Parathyroid adenoma (tissue), 2 donors: ENCODE measurements at regions not wholly inside any gene's neighbourhood (a gene's known extent, or its start where the extent isn't known, plus 50 kb on each side); places are given as distances from the start of the nearest gene placed in this dataset.

Source experiments
- H2AFZ ChIP-seq: fragments of 300-600 bp; sonication (generic); one replicate; pipeline ENCODE4 v1.7.0; 2017; ENCODE audit warnings: antibody characterized with exemption, mild to moderate bottlenecking
- H3K27ac ChIP-seq: fragments of 300-600 bp; sonication (generic); one replicate; pipeline ENCODE4 v1.7.0; 2017
- H3K27me3 ChIP-seq: fragments of 300-600 bp; sonication (generic); one replicate; pipeline ENCODE4 v1.7.0; 2017; ENCODE audit warnings: low read length; ENCODE audit not compliant: control insufficient read depth, insufficient read depth
- H3K36me3 ChIP-seq: fragments of 300-600 bp; sonication (generic); one replicate; pipeline ENCODE4 v1.7.0; 2017; ENCODE audit warnings: low read length; ENCODE audit not compliant: control insufficient read depth, insufficient read depth
- H3K4me1 ChIP-seq: fragments of 300-600 bp; sonication (generic); one replicate; pipeline ENCODE4 v1.7.0; 2017; ENCODE audit warnings: control low read depth
- H3K4me2 ChIP-seq: fragments of 300-600 bp; sonication (generic); one replicate; pipeline ENCODE4 v1.7.0; 2017; ENCODE audit warnings: low read length
- H3K4me3 ChIP-seq: fragments of 300-600 bp; sonication (generic); one replicate; pipeline ENCODE4 v1.7.0; 2017; ENCODE audit warnings: low read depth, low read length
- H3K79me2 ChIP-seq: fragments of 300-600 bp; sonication (generic); one replicate; pipeline ENCODE4 v1.7.0; 2017; ENCODE audit warnings: control low read depth
- H3K9ac ChIP-seq: fragments of 300-600 bp; sonication (generic); one replicate; pipeline ENCODE4 v1.7.0; 2017; ENCODE audit warnings: mild to moderate bottlenecking
- H3K9me3 ChIP-seq: fragments of 300-600 bp; sonication (generic); one replicate; pipeline ENCODE4 v1.7.0; 2017; ENCODE audit warnings: low read length; ENCODE audit not compliant: control insufficient read depth
- CTCF ChIP-seq: fragments of 300-600 bp; sonication (generic); IDR thresholded peaks from one replicate; pipeline ENCODE4 v1.7.0; 2017; ENCODE audit warnings: antibody characterized with exemption, mild to moderate bottlenecking
- donor health status: primary hyperparathyroidism.

GRCh38 chr10:133007360-133007858 is 65.0 kb upstream of the CFAP46 start:
- Histone ChIP-seq H3K9me3 (no peaks in the 10 kb centered on the region), H3K9ac (no peak overlapping the region), H3K27ac (no peak overlapping the region), H3K36me3 (no peaks in the 10 kb centered on the region), H3K4me3 (no peak overlapping the region), H2AFZ (no peak overlapping the region), H3K4me2 (no peak overlapping the region), H3K79me2 (no peaks in the 10 kb centered on the region), H3K4me1 (no peaks in the 10 kb centered on the region), H3K27me3 (no peaks in the 10 kb centered on the region)
- no peak for TF ChIP-seq CTCF

GRCh38 chr10:133006806-133007205 is 64.4 kb upstream of the CFAP46 start:
- Histone ChIP-seq H3K27me3 (no peaks in the 10 kb centered on the region), H3K4me3 (no peak overlapping the region), H3K4me1 (no peaks in the 10 kb centered on the region), H3K27ac (no peak overlapping the region), H3K9ac (no peak overlapping the region), H2AFZ (no peak overlapping the region), H3K36me3 (no peaks in the 10 kb centered on the region), H3K4me2 (no peak overlapping the region), H3K79me2 (no peaks in the 10 kb centered on the region), H3K9me3 (no peaks in the 10 kb centered on the region)
- no peak for TF ChIP-seq CTCF

GRCh38 chr10:133006202-133006601 is 63.8 kb upstream of the CFAP46 start:
- H3K27me3 ChIP-seq, result no peaks in the 10 kb centered on the region
- no peak overlapping the region for H3K9ac ChIP-seq
- H3K79me2 ChIP-seq, result no peaks in the 10 kb centered on the region
- H3K4me1 ChIP-seq, result no peaks in the 10 kb centered on the region
- no peak overlapping the region for H3K27ac ChIP-seq
- no peak overlapping the region for H3K4me3 ChIP-seq
- no peak overlapping the region for H2AFZ ChIP-seq
- TF ChIP-seq CTCF, result no peak
- no peaks in the 10 kb centered on the region for H3K9me3 ChIP-seq
- H3K36me3 ChIP-seq, result no peaks in the 10 kb centered on the region
- H3K4me2 ChIP-seq, result no peak overlapping the region

GRCh38 chr10:133004478-133004877 is 62.1 kb upstream of the CFAP46 start:
- H3K9ac ChIP-seq, result no peak overlapping the region
- H3K79me2 ChIP-seq, result no peaks in the 10 kb centered on the region
- no peak overlapping the region for H3K4me2 ChIP-seq
- H3K27ac ChIP-seq, result no peak overlapping the region
- no peaks in the 10 kb centered on the region for H3K4me1 ChIP-seq
- no peaks in the 10 kb centered on the region for H3K9me3 ChIP-seq
- no peak overlapping the region for H2AFZ ChIP-seq
- H3K36me3 ChIP-seq, result no peaks in the 10 kb centered on the region
- no peak overlapping the region for H3K4me3 ChIP-seq
- H3K27me3 ChIP-seq, result no peaks in the 10 kb centered on the region
- no peak for TF ChIP-seq CTCF

GRCh38 chr10:133003188-133003587 is 60.8 kb upstream of the CFAP46 start:
- no peaks in the 10 kb centered on the region for H3K9me3 ChIP-seq
- no peak overlapping the region for H2AFZ ChIP-seq
- H3K36me3 ChIP-seq, result no peaks in the 10 kb centered on the region
- H3K79me2 ChIP-seq, result no peaks in the 10 kb centered on the region
- TF ChIP-seq CTCF, result no peak
- H3K27ac ChIP-seq, result no peak overlapping the region
- no peak overlapping the region for H3K9ac ChIP-seq
- H3K4me3 ChIP-seq, result no peak overlapping the region
- H3K4me2 ChIP-seq, result no peak overlapping the region
- H3K27me3 ChIP-seq, result no peaks in the 10 kb centered on the region
- H3K4me1 ChIP-seq, result no peaks in the 10 kb centered on the region
